IPS-15b (cell line): ENCODE measurements at regions not wholly inside any gene's neighbourhood (a gene's known extent, or its start where the extent isn't known, plus 50 kb on each side); places are given as distances from the start of the nearest gene placed in this dataset.
"Not testable (repeated sequence)": the region's sequence is repeated elsewhere in the genome, so short reads cannot be mapped to it uniquely, and the experiment has no call there.

ENCODE experiments used
- H3K27me3 ChIP-seq: one replicate; pipeline ENCODE4 v1.6.1; 2013; ENCODE audit warnings: low read length; ENCODE audit not compliant: control insufficient read depth, insufficient read depth
- H3K36me3 ChIP-seq: one replicate; pipeline ENCODE4 v1.6.1; 2013; ENCODE audit warnings: low read length; ENCODE audit not compliant: control insufficient read depth, insufficient read depth
- H3K4me1 ChIP-seq: one replicate; pipeline ENCODE4 v1.6.1; 2013; ENCODE audit warnings: mild to moderate bottlenecking, low read length; ENCODE audit not compliant: control insufficient read depth, insufficient read depth
- H3K4me3 ChIP-seq: one replicate; pipeline ENCODE4 v1.5.1; 2013; ENCODE audit warnings: low read depth, low read length
- H3K9ac ChIP-seq: one replicate; pipeline ENCODE4 v1.6.1; 2013; ENCODE audit warnings: low read depth, mild to moderate bottlenecking, low read length
- H3K9me3 ChIP-seq: one replicate; pipeline ENCODE4 v1.6.1; 2013; ENCODE audit warnings: mild to moderate bottlenecking, low read length; ENCODE audit not compliant: control insufficient read depth, insufficient read depth

DNA sequence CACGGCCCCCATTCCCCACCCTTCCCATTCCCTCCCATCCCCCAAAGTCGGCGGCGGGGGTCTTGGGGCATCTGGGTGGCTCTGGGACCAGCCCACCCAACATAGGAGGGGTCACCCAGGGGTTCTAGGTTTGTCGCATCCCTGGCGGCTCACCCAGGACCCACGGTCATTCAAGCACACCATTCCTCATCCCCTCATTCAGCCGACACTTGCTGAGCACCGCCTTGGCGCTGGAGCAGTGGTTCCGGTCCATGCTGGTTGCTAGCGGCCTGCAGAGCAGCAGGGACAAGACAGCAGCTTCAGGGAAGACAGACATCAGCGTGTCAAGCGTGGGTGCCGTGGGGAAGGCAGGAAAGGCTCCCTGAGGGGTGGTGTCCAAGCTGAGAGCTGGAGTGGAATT lies 50.5 kb upstream of the OTOS start:
- Histone ChIP-seq H3K36me3 (no peaks in the 10 kb centered on the region), H3K27me3 (no peaks in the 10 kb centered on the region), H3K9ac (no peak overlapping the region), H3K9me3 (peaks cover 5% of the 10 kb centered on the region), H3K4me3 (no peak overlapping the region), H3K4me1 (no peaks in the 10 kb centered on the region)

DNA sequence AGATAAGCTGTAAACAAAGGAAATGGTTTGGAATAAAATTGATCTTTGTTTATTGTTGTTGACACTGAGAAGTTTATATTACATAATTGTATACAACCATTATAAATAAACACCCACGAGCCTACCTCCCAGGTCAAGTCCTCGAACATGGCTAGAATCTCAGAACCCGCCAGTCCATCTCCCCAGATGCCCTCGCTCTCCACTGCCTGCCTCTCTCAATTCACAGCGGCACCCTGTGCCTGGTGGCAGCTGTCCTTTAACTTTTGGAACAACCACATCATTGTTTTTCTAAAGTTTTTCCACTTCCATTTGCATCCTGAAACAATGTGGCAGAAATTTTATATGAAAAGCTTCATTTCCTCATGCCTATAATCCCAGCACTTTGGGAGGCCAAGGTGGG lies 52.2 kb upstream of the OTOS start:
- peaks cover 2% of the 10 kb centered on the region for H3K9me3 ChIP-seq
- H3K9ac ChIP-seq = no peak overlapping the region
- H3K36me3 ChIP-seq = no peaks in the 10 kb centered on the region
- no peak overlapping the region for H3K4me3 ChIP-seq
- H3K27me3 ChIP-seq = no peaks in the 10 kb centered on the region
- no peaks in the 10 kb centered on the region for H3K4me1 ChIP-seq

DNA sequence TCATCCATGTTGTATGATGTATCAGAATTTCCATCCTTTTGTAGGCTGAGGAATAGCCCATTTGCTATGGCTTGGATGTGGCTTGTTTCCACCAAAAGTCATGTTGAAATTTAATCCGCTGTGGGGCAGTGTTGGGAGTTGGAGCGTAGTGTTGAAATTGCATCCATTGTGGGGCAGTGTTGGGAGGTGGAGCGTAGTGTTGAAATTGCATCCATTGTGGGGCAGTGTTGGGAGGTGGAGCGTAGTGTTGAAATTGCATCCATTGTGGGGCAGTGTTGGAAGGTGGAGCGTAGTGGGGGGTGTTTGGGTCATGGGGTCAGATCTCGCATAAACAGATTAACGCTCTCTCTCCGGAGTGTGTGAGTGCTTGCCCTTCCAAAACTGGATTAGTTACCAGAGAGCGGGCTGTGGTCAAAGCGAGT lies 53.9 kb upstream of the OTOS start:
- not testable (repeated sequence) for H3K36me3 ChIP-seq, H3K4me1 ChIP-seq, H3K9me3 ChIP-seq, H3K27me3 ChIP-seq, H3K4me3 ChIP-seq, H3K9ac ChIP-seq

DNA sequence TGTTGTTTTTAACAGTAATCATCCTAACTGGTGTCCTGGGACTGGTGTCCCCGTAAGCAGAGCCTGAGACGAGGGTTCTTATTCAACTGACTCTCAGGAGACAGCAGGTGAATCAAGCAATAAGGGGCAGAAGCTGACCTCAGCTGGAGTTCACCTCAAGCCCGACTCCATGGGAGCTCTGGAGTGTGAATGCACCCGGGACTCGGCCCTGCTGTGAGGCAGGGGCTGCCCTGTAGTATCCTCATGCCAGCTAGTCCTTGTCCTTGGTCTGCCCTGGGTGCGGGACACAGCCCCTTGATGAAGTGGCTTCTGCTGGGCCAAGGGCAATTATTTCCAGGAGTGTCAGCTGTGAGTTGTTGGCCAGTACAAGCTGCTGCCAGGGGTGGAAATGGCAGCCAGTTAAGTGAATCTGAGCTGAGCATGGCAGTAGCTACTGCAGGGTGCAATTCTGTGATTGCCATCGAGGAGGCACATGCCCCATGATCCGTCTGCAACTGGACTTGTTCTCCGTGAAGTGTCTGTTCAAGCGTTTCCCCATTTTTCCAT lies 54.9 kb upstream of the OTOS start:
- Histone ChIP-seq H3K36me3 (no peaks in the 10 kb centered on the region), H3K9ac (no peak overlapping the region), H3K27me3 (no peaks in the 10 kb centered on the region), H3K4me3 (no peak overlapping the region), H3K4me1 (no peaks in the 10 kb centered on the region), H3K9me3 (no peaks in the 10 kb centered on the region)

DNA sequence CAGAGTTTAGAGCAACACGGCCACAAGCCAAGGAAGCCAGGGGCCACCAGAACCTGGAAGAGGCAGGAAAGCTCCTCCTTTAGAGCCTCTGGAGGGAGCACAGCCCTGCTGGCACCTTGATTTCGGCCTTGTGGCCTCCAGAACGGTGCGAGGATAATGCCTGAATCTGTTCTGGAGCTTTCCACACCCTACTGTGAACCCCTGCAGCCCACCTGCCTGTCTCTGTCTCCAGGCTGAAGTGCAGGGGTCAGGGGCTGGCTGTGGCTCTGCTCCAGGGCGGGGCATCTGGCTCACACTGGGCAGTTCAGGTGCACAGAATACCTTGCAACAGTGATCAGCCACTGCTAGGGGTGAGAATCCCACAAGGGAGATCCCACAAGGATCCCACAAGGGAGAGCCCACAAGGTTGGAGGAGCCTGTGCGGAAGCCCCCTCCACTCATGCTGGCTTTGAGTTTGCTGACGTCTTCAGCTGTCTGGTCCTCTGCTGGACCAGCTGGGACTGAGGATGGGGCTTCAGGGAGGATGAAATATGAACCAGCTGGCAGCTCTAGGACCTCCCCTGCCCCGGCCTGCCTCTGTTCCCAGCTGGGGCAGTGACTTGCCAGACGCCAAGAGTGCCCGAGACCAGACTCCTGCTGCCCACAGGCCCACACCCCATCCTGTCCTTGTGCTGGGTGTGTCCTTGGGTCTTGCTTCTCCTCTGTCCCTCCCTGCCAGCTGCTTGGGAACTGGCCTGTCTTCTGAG lies 56.4 kb upstream of the OTOS start:
- H3K27me3 ChIP-seq = no peaks in the 10 kb centered on the region
- H3K9ac ChIP-seq = no peak overlapping the region

DNA sequence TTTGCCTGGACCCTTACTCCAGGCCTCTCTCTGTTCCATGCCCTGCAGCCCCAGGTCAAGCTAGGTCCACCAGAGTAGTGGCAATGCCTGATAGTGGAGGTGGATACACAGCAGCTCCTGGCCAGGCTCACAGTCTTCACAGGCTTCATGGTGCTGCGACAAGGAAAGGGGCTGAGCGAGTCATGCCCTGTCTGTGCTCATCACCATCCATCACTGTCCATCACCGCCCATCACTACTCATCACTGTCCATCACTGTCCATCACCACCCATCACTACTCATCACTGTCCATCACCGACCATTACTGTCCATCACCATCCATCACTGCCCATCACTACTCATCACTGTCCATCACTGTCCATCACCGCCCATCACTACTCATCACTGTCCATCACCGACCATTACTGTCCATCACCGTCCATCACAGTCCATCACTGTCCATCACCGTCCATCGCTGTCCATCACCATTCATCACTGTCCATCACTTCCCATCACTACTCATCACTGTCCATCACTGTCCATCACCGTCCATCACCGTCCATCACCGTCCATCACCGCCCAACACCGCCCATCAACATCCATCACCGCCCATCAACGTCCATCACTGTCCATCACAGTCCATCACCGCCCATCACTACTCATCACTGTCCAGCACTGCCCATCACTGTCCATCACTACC lies 57.1 kb upstream of the OTOS start:
- H3K36me3 ChIP-seq = no peaks in the 10 kb centered on the region
- H3K9ac ChIP-seq = no peak overlapping the region
- no peaks in the 10 kb centered on the region for H3K9me3 ChIP-seq
- no peaks in the 10 kb centered on the region for H3K4me1 ChIP-seq
- no peaks in the 10 kb centered on the region for H3K27me3 ChIP-seq
- H3K4me3 ChIP-seq = no peak overlapping the region

More for the DNA sequence above, 56.4 kb upstream of the OTOS start:
- Histone ChIP-seq H3K4me3 (no peak overlapping the region), H3K4me1 (no peaks in the 10 kb centered on the region), H3K9me3 (no peaks in the 10 kb centered on the region), H3K36me3 (no peaks in the 10 kb centered on the region)

DNA sequence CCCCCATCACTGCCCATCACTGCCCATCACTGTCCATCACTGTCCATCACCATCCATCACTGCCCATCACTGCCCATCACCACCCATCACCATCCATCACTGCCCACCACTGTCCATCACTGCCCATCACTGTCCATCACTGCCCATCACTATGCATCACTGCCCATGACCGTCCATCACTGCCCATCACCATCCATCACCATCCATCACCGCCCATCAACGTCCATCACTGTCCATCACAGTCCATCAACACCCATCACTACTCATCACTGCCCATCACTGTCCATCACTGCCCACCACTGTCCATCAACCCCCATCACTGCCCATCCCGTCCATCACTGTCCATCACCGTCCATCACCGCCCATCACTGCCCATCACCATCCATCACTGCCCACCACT lies 57.8 kb upstream of the OTOS start:
- Histone ChIP-seq H3K4me1 (no peaks in the 10 kb centered on the region), H3K27me3 (no peaks in the 10 kb centered on the region), H3K36me3 (no peaks in the 10 kb centered on the region), H3K4me3 (no peak overlapping the region), H3K9ac (no peak overlapping the region), H3K9me3 (no peaks in the 10 kb centered on the region)

DNA sequence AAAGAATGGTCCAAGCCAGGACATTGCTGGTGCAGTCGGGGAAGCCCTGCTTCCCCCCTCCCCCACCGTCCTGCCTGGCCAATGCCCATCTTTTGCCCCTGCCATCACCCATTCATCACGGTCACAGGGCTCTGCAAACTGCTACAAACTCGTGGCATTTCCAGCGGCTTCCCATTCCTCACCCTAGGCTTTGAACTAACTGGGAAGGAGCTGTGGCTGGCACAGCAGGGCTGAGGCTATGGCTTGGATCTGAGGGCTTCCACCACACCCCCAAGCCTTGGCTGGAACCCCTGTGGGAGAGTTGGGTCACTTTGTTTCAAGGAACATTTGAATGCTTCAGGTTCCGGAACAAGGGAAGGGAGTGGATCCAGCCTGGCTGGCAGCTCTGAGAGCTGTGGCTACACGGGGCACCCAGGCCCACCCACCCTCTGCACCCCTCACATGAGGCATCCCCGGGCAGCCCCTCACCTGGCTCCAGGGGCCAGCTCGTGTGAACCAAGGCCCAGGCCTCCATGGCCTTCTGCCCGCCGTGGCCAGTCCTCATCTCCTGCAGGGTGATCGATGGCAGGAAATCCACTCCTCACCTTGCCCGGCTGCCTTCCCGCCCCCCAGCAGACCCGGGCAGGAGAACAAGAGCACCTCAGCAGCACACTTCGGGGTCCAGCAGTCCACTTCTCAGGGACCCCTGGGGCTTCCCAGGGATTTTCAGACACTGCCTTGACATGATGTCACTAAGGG lies 58.8 kb upstream of the OTOS start:
- Histone ChIP-seq H3K4me3 (no peak overlapping the region), H3K36me3 (no peaks in the 10 kb centered on the region), H3K9me3 (no peaks in the 10 kb centered on the region), H3K9ac (no peak overlapping the region), H3K27me3 (no peaks in the 10 kb centered on the region), H3K4me1 (no peaks in the 10 kb centered on the region)

DNA sequence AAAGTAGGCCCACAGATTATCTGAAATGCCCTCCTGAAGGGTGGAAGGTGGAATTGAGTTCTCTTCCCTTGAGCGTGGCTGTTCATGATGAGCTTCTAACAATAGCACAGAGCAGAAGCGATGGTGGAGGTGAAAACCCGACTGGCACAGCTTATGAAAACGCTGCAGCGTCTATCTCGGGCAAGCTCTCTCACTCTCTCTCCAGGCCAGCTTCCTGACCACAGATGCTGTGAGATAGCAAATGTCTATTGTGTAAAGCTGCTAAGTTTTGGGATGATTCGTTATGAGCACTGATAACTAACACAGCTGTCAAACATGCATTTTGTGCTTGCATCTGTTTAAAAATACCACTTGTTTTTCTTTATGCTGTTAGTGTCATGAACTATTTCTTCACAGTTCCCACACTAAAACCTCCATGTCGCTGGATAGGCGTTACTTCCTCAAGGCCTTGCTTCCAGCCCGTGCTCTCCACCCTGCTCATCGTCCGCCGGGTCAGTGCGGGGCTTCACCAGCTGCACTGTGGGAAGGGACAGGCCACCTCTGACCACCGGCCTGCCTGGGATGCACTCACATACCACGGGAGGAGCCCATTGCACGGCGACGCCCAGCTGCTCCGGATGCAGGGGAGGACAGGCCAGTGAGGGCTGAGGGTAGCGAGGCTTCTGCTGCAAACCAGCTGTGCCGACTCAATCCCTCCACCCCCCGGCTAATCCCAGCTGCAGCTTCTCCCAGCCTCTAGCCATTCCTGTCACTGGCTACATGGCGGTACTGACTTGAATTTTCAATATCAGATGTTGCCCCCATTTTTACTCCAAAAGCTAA lies 60.0 kb upstream of the OTOS start:
- Histone ChIP-seq H3K4me1 (peaks cover 4% of the 10 kb centered on the region), H3K4me3 (no peak overlapping the region), H3K27me3 (no peaks in the 10 kb centered on the region), H3K9me3 (no peaks in the 10 kb centered on the region), H3K9ac (no peak overlapping the region), H3K36me3 (no peaks in the 10 kb centered on the region)

DNA sequence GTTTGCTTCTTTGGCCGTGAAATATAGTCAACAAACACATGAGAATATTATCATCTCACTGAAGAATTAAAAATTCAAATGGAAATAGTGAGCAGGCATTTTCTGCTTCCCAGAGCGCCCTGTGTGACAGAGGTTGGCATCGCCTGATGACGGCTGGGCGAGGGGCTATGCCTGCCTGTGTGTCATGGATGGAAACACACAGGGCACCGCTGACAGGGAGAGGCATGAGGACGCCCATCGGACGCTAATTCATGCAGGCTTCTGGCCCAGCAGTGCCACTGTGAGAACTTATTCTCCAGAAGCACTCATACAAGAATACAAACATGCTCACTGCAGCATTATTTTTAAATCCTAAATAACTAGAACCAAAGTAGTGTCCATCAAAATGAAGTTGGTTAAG lies 61.4 kb upstream of the OTOS start:
- no peaks in the 10 kb centered on the region for H3K36me3 ChIP-seq
- no peak overlapping the region for H3K4me3 ChIP-seq
- H3K27me3 ChIP-seq = no peaks in the 10 kb centered on the region
- no peak overlapping the region for H3K9ac ChIP-seq
- peaks cover 4% of the 10 kb centered on the region for H3K4me1 ChIP-seq
- no peaks in the 10 kb centered on the region for H3K9me3 ChIP-seq

DNA sequence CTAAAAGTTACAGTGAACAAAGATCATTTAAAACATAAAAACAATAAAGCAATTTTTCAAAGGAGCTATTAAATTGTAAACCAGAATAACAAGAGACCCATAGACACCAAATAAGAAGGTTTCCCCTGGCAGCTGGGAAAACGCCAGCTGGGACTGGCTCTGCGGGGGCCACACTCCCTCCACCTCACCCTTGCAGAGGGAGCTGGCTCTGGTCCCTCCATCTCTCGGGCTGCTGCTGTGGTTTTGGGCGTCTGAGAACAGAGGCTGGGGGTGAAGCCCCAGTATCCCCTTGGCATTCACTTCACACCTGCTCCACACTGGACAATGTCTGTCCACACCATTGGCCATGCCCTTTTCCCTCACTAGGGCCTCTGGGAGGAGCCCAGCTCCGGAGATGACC lies 62.1 kb upstream of the OTOS start:
- Histone ChIP-seq H3K9ac (no peak overlapping the region), H3K4me3 (no peak overlapping the region), H3K27me3 (no peaks in the 10 kb centered on the region), H3K36me3 (no peaks in the 10 kb centered on the region), H3K4me1 (peaks cover 4% of the 10 kb centered on the region), H3K9me3 (no peaks in the 10 kb centered on the region)
